NCI-H128 (cell line): ENCODE measurements at regions not wholly inside any gene's neighbourhood (a gene's known extent, or its start where the extent isn't known, plus 50 kb on each side); places are given as distances from the start of the nearest gene placed in this dataset.

Experiments used
- DNase-seq: peaks from one replicate; lab custom pipeline; 2025; ENCODE audit not compliant: unreplicated experiment; lab: John Stamatoyannopoulos, UW

GRCh38 chr20:11231742-11232648 lies 558.2 kb upstream of the JAG1 start:
- DNase-seq = no peak

DNA sequence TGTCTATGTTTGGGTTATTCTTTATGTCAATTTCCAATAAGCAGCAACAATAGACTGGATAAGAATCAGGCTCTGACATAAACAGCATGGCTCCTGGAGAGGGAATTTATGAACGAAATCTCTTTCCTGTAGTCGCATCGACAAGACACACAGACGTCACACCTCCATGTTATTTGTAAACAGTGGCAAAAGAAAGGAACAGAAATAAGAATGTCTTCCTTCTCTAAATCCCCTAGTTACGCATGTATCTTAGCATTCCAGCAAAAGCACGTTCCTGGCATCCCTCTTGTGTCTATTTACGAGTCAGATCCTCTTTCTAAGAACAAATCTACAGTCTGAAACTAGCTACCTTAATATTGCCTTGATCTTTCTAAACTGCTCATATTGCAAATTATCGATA lies 559.1 kb upstream of the JAG1 start:
- no peak for DNase-seq

- no peak for DNase-seq
These were observed 560.4 kb upstream of the JAG1 start for GRCh38 chr20:11234181-11234580.

GRCh38 chr20:11234608-11235007 lies 560.8 kb upstream of the JAG1 start:
- DNase-seq = no peak

GRCh38 chr20:11235058-11235457 lies 561.3 kb upstream of the JAG1 start:
- DNase-seq = no peak

GRCh38 chr20:11242320-11242719 lies 568.5 kb upstream of the JAG1 start:
- DNase-seq = no peak

GRCh38 chr20:11245431-11245830 lies 571.6 kb upstream of the JAG1 start:
- no peak for DNase-seq

DNA sequence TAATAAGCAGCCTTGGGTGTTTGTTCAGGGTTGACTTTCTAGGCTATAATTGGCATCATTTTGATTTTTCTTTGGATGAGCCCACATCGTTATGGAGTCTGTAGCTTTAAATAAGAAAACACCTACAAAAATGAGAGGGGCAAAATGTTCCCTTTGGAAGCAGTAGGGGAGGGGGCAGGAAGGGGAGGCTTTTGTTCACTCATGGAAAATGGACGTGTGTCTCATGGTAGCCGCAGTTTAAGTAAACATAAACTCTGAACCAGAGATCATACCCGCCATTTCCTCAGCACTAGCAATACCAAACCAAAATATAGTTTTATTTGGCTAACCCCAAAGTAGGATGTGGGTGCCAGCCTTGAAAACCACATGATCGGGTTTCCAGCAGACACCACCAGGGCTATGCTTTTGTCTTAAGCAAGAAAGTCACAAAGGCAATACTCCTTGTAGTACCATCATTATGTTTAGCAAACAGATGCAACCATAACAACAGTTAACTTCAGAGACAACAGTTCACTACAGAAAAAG lies 572.5 kb upstream of the JAG1 start:
- DNase-seq = no peak

DNA sequence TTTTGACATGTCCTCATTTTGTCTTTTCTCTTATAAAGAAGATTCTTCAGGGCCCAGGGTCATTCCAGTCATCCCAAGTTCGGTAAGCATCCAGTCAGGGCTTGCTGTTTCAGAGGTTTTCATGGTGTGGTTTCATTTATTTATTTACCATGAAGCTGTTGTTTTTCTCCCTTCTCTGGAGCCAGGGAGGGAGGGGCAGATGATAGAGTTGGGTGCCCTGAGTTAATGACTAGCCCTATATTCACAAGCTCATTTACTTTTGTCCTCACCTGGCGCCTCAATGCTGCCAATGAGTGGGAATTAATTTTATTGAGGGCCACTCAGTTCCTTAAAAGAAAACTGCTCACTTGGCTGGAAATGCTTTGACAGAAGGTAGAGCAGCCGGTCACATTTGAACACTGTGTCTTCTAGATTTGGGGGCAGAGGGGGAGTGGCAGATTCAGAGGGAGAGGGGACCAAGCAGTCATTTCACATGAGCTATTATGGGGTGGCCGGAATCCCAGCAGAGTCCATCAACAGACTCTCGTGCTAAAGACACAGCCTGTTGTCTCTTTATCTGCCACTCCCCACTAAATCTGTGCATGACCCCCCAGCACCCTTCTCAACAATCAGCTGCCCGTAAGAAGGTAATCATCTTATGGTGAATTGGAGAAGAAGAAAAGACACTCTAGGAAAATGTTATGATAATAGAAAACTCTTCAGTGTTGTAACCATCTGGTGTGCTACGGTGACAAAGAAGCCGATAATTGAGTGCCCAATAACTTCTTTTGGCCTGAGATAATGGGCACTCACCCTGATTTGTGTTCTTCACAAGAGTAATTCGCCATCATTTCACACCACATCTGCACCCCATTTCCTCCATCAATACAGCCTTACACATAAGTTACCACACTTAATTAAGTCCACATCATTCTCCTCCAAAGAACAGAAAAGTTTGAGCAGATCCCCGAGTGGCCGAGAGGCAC lies 573.5 kb upstream of the JAG1 start:
- DNase-seq = no peak

DNA sequence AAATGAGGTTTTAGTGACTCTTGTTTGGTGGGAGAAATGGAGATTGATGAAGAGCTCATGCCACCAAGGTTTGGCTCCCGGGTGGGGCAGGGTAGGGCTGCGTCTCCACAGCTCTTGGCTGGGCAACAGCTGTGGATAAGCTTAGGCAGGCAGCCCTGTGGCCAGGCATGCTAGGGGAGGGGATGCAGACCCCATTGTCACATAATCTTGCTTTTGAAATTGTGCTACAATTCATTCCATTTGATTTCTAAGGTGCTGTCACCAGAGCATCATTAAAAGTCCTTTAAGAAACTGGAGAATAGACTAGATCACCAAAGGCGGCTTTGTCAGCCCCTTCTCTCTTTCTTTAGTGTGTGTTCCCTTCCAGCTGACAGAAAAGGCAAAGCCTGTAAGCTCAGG lies 574.2 kb upstream of the JAG1 start:
- DNase-seq = no peak

- DNase-seq = no peak
These were observed 575.2 kb upstream of the JAG1 start for GRCh38 chr20:11248687-11249638.

- DNase-seq = no peak
These were observed 575.9 kb upstream of the JAG1 start for GRCh38 chr20:11249683-11250082.

GRCh38 chr20:11252447-11252846 lies 578.6 kb upstream of the JAG1 start:
- DNase-seq = no peak

- no peak for DNase-seq
These were observed 581.7 kb upstream of the JAG1 start for GRCh38 chr20:11255455-11255854.

- DNase-seq = no peak
These were observed 582.1 kb upstream of the JAG1 start for GRCh38 chr20:11255860-11256259.

GRCh38 chr20:11260611-11261010 lies 586.8 kb upstream of the JAG1 start:
- DNase-seq = no peak

DNA sequence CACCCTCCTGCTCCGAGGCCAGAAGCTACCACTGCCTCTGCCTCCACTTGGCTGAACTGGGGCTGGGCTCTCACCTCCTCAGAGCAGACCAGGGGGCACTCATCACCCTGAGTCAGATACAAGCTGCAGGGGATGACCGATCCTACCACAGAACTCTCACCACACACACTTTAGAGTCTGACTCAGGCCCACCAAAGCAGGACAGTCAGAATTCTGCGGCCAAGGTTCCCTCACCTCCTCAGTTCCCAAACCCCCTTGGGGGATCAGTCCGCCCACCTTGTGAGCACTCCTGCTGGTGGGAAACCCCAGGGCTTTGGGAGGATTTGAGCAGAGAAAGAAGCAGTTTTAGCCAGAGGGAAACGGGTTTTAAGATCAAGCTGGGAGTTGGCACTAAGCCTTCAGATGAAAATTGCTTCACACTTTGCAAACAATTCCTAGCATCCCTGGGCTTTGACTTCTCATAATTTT lies 587.8 kb upstream of the JAG1 start:
- no peak for DNase-seq

- no peak for DNase-seq
These were observed 592.8 kb upstream of the JAG1 start for GRCh38 chr20:11266571-11266970.

DNA sequence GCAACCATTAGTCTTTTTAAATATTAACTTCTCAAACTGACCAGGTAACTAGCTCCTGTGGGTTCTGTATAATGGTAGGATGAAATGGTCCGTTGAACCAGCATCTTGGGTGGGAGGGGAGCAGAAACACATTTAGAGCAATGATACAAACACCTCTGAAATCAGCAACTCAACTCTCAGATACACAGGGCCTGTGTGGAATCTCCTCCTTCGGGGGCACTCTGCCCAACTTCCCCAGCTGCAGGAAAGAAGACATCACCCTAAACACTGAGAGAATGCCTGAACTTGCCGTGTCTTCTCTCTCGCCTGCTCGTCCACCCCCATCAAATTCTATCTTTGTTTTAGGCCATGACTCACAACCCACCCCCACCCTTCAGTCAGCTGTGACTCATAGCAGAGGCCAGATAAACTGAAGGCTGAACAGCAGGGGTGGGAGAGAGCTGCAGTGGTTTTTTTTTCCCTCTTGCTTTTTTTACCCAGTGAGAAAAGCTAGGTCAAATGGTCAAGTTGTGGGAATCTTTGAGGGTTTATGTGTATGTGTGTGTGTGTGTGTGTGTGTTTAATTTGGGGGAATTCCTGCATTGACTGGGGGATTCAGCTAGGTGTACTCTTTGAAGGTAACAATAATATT lies 593.4 kb upstream of the JAG1 start:
- DNase-seq = no peak

- DNase-seq = no peak
These were observed 594.0 kb upstream of the JAG1 start for GRCh38 chr20:11267762-11268335.
